Heart left ventricle (tissue), 16 donors: ENCODE measurements at regions not wholly inside any gene's neighbourhood (a gene's known extent, or its start where the extent isn't known, plus 50 kb on each side); places are given as distances from the start of the nearest gene placed in this dataset.

Experiments used
- ATAC-seq, 4 donors: fragments of 200-7000 bp; cut with Tn5 transposase; one replicate each; pipeline ENCODE4 v1.9.1; 2020 to 2022; ENCODE audit warnings: moderate library complexity in 4 of 4, mild to moderate bottlenecking in 3 of 4, moderate number of reproducible peaks in 1 of 4
- DNase-seq, 5 donors: peaks; one replicate each; pipeline ENCODE4 v3.0.0-alpha.2; 2020
- H3K27ac ChIP-seq, 12 donors: fragments of 200-600 bp; sonication (generic) in 4 of 12; one replicate each; pipeline versions ENCODE4 v1.5.0 to v1.8.0; 2016 to 2022; ENCODE audit warnings: mild to moderate bottlenecking in 2 of 12
- H3K27me3 ChIP-seq, 9 donors: fragments of 200-600 bp; sonication (generic) in 2 of 9; one replicate each; pipeline versions ENCODE4 v1.5.1 to v1.8.0; 2016 to 2022; ENCODE audit warnings: mild to moderate bottlenecking in 3 of 9
- H3K36me3 ChIP-seq, 9 donors: fragments of 200-600 bp; sonication (generic) in 2 of 9; one replicate each; pipeline versions ENCODE4 v1.5.0 to v1.8.0; 2018 to 2022; ENCODE audit warnings: mild to moderate bottlenecking in 2 of 9
- H3K4me1 ChIP-seq, 12 donors: fragments of 200-600 bp; sonication (generic) in 4 of 12; one replicate each; pipeline versions ENCODE4 v1.5.0 to v1.8.0; 2016 to 2022; ENCODE audit warnings: mild to moderate bottlenecking in 3 of 12
- H3K4me3 ChIP-seq, 12 donors: fragments of 200-600 bp; sonication (generic) in 4 of 12; one replicate each; pipeline versions ENCODE4 v1.5.0 to v1.8.0; 2017 to 2022; ENCODE audit warnings: mild to moderate bottlenecking in 9 of 12, moderate library complexity in 4 of 12
- H3K9me3 ChIP-seq, 12 donors: fragments of 200-600 bp; sonication (generic) in 4 of 12; one replicate each; pipeline versions ENCODE4 v1.5.0 to v1.8.0; 2016 to 2022; ENCODE audit warnings: mild to moderate bottlenecking in 1 of 12
- CTCF ChIP-seq, 12 donors: fragments of 200-600 bp; sonication (generic) in 4 of 12; IDR thresholded peaks; one replicate each; pipeline versions ENCODE4 v1.5.0 to v1.8.0; 2018 to 2022; ENCODE audit warnings: antibody characterized with exemption in 12 of 12, mild to moderate bottlenecking in 5 of 12
- POLR2A ChIP-seq, 2 donors: fragments of 450-650 bp; IDR thresholded peaks; one replicate each; pipeline ENCODE4 v1.6.1; 2017; ENCODE audit warnings: antibody characterized with exemption in 2 of 2, mild to moderate bottlenecking in 2 of 2, moderate library complexity in 2 of 2
- WGBS, 4 donors: extraction: QIAGEN DNeasy Blood & Tissue Kit in 2 of 4; methylation state at CpG; one replicate each; pipeline versions ENCODE4 v1.1.5 to v1.1.7; 2013 to 2018; 5-methylcytosine and 5-hydroxymethylcytosine counted together
- intact Hi-C, 10 donors: fragments of 100-400 bp; cut with DNase I; formaldehyde crosslinking; loops; one replicate each; pipeline versions ENCODE4 v1.11.1 to v1.14.2; 2022
- donor health status: ischemic (EF 13 %, LVEDD 7.1; RV severe dilation, severe dysfunction).
- donor health status: healthy with polysubstance abuse.
- donor health status: DM: no; HTN: yes; CAD: no.
- donor health status: DM: no; HTN: no; CAD: no.
- donor health status: ischemic (EF 25% LVEDD 6.9; RV normal size, moderate dysfunction).
- donor health status: ischemic (EF 25% LVEDD 5.7; RV mildly dilated, moderate dysfunction).
- donor health status: healthy.
- donor health status: DM: yes; HTN: yes; CAD: no.
- donor health status: ischemic (EF 35%, LVEDD 5.7; RV mildly dilated, moderate dysfunction).
- donor health status: nonischemic (EF 11% LVEDD 7.7; RV severe dilation, severe dysfunction).
- donor health status: DM: yes; HTN: yes; CAD: no.
- donor health status: PGD.
- donor health status: ischemic (EF 29% LVEDD 5.4; RV normal size, mild dysfunction).
- donor health status: nonischemic (EF 23%, LVEDD 6.1; RV moderate dilation, normal function).

GRCh38 chr7:25478925-25479324 lies 250.6 kb upstream of the NPVF start:
- no peak for TF ChIP-seq POLR2A (IDR thresholded peaks at IDR 0.05)
- 45 to 54% (median 47%) methylated on average over 2 of the region's 2 CpGs for WGBS, 4 donors
- intact Hi-C loops, result no loop called here

GRCh38 chr7:25481891-25482290 lies 253.6 kb upstream of the NPVF start:
- intact Hi-C loops, result no loop called here
- Histone ChIP-seq H3K27me3 (no peaks in the 10 kb centered on the region), H3K9me3 (no peaks in the 10 kb centered on the region), H3K4me1 (no peaks in the 10 kb centered on the region), H3K27ac (no peak overlapping the region), H3K36me3 (no peaks in the 10 kb centered on the region), H3K4me3 (no peak overlapping the region)
- TF ChIP-seq POLR2A (IDR thresholded peaks at IDR 0.05) (no peak), CTCF (IDR thresholded peaks at IDR 0.05) (no peak)
- DNase-seq, result no peak
- ATAC-seq, result no peak

More at GRCh38 chr7:25478925-25479324, 250.6 kb upstream of the NPVF start:
- Histone ChIP-seq H3K27ac (no peak overlapping the region), H3K9me3 (no peaks in the 10 kb centered on the region), H3K36me3 (no peaks in the 10 kb centered on the region), H3K4me3 (no peak overlapping the region), H3K27me3 (no peaks in the 10 kb centered on the region), H3K4me1 (no peaks in the 10 kb centered on the region)
- ATAC-seq (no peak), DNase-seq (no peak)

- no peak for TF ChIP-seq POLR2A (IDR thresholded peaks at IDR 0.05)
- TF ChIP-seq CTCF (IDR thresholded peaks at IDR 0.05), result no peak
- Histone ChIP-seq H3K4me1 (no peaks in the 10 kb centered on the region), H3K36me3 (no peaks in the 10 kb centered on the region), H3K27ac (no peak overlapping the region), H3K27me3 (no peaks in the 10 kb centered on the region), H3K9me3 (no peaks in the 10 kb centered on the region), H3K4me3 (no peak overlapping the region)
- intact Hi-C loops, result no loop called here
- ATAC-seq (no peak), DNase-seq (no peak)
Measured at GRCh38 chr7:25482631-25483030, 254.3 kb upstream of the NPVF start.

GRCh38 chr7:25485026-25485425 lies 256.7 kb upstream of the NPVF start:
- DNase-seq (no peak), ATAC-seq (no peak)
- 60 to 75% (median 66%) methylated on average over 1 of the region's 1 CpG for WGBS, 4 donors
- intact Hi-C loops, result no loop called here
- Histone ChIP-seq H3K9me3 (no peaks in the 10 kb centered on the region), H3K4me3 (no peak overlapping the region), H3K27me3 (no peaks in the 10 kb centered on the region), H3K4me1 (no peaks in the 10 kb centered on the region), H3K36me3 (no peaks in the 10 kb centered on the region), H3K27ac (no peak overlapping the region)
- no peak for TF ChIP-seq POLR2A (IDR thresholded peaks at IDR 0.05)
- no peak for TF ChIP-seq CTCF (IDR thresholded peaks at IDR 0.05)

GRCh38 chr7:25486656-25487055 lies 258.4 kb upstream of the NPVF start:
- no peak overlapping the region for H3K4me3 ChIP-seq
- no peaks in the 10 kb centered on the region for H3K9me3 ChIP-seq
- no peaks in the 10 kb centered on the region for H3K36me3 ChIP-seq
- H3K27ac ChIP-seq, result no peak overlapping the region
- DNase-seq (no peak), ATAC-seq (no peak)
- TF ChIP-seq CTCF (IDR thresholded peaks at IDR 0.05), result no peak
- no peak for TF ChIP-seq POLR2A (IDR thresholded peaks at IDR 0.05)
- H3K27me3 ChIP-seq, result no peaks in the 10 kb centered on the region
- WGBS, 4 donors, result 59 to 74% (median 65%) methylated on average over 2 of the region's 2 CpGs
- H3K4me1 ChIP-seq, result no peaks in the 10 kb centered on the region
- intact Hi-C loops, result no loop called here
